Breast epithelium (tissue), 3 donors: ENCODE measurements at regions not wholly inside any gene's neighbourhood (a gene's known extent, or its start where the extent isn't known, plus 50 kb on each side); places are given as distances from the start of the nearest gene placed in this dataset.

ENCODE experiments used
- CTCF ChIP-seq, 3 donors: fragments of 450-650 bp; IDR thresholded peaks; one replicate each; pipeline ENCODE4 v1.5.1; 2016 to 2017; ENCODE audit warnings: antibody characterized with exemption in 3 of 3, mild to moderate bottlenecking in 3 of 3, moderate library complexity in 3 of 3
- POLR2A ChIP-seq: fragments of 450-650 bp; IDR thresholded peaks from one replicate; pipeline ENCODE4 v1.6.1; 2016; ENCODE audit warnings: antibody characterized with exemption, mild to moderate bottlenecking, moderate library complexity

- TF ChIP-seq POLR2A, result no peak
- TF ChIP-seq CTCF (IDR thresholded peaks at IDR 0.05), result no peak
Measured at GRCh38 chr3:87621667-87622066, 345.3 kb upstream of the POU1F1 start.
